Stimulated activated CD4-positive, alpha-beta T cell treated with anti-CD3 and anti-CD28 coated beads, Interleukin-4, amount 100 ng/mL, for 1 hour (primary cell): ENCODE measurements at regions not wholly inside any gene's neighbourhood (a gene's known extent, or its start where the extent isn't known, plus 50 kb on each side); places are given as distances from the start of the nearest gene placed in this dataset.
"Not testable (repeated sequence)": the region's sequence is repeated elsewhere in the genome, so short reads cannot be mapped to it uniquely, and the experiment has no call there.

Experiments used
- DNase-seq: peaks from one replicate; pipeline ENCODE4 v3.0.0-alpha.2; 2020

GRCh38 chr12:131593406-131593805 lies 117.5 kb upstream of the SFSWAP start:
- no peak for DNase-seq

DNA sequence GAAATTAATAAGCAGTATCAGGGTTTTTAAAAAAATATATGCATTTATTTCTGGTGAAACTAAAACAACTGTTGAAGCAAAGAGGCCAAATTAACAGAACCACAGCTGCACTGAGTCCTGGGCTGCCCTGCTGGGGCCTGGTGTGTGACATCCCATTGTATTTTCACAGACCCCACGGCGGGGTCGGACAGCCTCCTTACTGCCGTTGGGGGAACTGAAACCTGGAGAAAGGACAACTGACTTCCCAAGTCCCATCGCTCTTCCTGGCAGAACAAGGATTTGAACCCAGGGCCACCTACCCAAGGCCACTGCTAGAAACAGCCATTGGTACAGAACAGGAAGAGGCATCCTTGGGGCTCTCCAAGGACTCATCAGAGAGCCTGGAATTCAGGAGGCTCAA lies 114.8 kb upstream of the SFSWAP start:
- DNase-seq: no peak

- no peak for DNase-seq
Measured at GRCh38 chr12:131597333-131597732, 113.6 kb upstream of the SFSWAP start.

DNA sequence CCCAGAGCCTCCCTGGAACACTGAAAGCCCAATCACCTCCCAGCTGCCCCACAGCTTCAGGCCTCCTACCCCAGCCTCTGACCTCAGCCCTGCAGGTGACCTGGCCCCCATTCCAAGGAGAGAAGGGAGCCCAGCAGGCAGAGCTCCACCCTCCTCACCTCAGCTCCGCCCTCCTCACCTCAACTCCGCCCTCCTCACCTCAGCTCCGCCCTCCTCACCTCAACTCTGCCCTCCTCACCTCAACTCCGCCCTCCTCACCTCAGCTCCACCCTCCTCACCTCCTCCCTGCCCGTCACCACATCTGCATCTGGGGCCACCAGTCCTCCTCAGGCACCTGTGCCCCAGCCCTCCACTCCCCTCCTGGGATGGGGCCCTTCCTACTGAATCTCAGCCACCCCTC lies 112.2 kb upstream of the SFSWAP start:
- no peak for DNase-seq

DNA sequence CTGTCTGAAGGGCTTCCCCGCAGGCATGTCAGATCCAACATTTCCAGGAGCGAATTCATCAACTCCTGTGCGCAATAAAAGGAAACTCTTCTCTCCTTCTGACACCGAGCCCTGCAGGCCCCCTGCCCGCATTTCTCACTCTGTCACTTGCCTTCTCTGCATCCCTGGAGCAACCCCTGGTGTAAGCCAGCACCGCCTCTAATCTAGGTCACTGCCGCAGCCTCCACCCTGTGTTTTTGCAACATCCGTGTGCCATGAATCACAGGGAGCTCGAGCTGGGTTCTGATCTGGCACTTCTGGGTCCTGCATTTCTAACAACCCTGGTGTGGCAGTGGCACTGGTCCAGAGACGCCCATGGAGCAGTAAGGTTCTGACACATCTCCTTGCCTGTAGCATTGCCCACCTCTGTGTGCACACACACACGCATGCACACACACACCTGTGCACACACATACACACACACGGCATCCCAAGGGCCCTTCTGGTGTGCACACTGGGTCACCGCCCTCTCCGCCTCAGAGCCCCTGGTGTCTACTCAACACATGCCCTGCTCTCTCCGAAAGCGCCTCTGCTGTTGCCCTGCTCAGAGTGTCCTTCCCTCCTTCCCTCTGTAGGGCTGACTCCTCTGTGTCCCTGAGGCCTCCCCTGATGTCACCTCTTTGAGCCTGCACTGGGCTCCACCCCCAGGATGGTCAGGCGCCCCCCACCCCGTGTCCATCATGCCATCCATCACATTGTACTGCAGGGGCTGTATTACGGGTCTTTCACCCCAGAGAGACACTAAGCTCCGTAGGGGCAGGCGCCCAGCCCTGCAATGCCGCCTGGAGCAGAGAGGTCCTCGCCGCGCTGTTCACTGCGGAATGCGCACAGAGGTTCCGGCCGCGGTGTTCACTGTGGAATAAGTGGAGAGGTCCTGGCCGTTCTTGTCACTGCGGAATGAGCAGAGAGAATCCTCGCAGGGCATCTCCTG lies 111.4 kb upstream of the SFSWAP start:
- DNase-seq: no peak

- no peak for DNase-seq
Measured at GRCh38 chr12:131600160-131600532, 110.7 kb upstream of the SFSWAP start.

DNA sequence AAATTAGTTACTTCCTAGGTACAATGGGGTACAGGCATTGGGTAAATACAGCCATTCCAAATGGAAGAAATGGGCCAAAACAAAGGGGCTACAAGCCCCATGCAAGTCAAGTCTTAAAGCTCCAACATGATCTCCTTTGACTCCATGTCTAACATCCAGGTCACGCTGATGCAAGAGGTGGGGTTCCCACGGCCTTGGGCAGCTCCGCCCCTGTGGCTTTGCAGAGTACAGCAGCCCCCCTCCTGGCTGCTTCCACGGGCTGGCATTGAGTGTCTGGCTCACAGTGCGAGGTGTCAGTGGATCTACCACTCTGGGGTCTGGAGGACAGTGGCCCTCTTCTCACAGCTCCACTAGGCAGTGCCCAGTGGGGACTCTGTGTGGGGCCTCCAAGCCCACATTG lies 109.4 kb upstream of the SFSWAP start:
- not testable (repeated sequence) for DNase-seq

GRCh38 chr12:131603106-131603938 lies 107.6 kb upstream of the SFSWAP start:
- DNase-seq: no peak

GRCh38 chr12:131603939-131604795 lies 106.7 kb upstream of the SFSWAP start:
- peak; percentile 33 for DNase-seq

DNA sequence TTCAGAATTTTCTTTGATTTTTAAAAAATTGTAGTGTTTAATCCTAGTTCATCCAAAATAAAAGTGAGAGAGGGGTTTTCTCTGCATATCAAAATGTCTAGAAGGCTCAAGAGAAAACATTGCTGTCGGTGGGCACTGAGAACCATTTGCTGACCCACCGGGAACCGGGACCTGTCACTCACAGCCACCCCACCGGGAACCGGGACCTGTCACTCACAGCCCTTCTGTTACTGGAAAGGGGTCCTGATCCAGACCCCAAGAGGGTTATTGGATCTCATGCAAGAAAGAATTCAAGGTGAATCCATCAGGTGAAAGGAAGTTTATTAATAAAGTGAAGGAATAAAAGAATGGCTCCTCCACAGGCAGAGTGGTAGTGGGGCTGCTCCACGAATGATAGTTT lies 106.0 kb upstream of the SFSWAP start:
- no peak for DNase-seq

GRCh38 chr12:131605304-131605829 lies 105.5 kb upstream of the SFSWAP start:
- no peak for DNase-seq

DNA sequence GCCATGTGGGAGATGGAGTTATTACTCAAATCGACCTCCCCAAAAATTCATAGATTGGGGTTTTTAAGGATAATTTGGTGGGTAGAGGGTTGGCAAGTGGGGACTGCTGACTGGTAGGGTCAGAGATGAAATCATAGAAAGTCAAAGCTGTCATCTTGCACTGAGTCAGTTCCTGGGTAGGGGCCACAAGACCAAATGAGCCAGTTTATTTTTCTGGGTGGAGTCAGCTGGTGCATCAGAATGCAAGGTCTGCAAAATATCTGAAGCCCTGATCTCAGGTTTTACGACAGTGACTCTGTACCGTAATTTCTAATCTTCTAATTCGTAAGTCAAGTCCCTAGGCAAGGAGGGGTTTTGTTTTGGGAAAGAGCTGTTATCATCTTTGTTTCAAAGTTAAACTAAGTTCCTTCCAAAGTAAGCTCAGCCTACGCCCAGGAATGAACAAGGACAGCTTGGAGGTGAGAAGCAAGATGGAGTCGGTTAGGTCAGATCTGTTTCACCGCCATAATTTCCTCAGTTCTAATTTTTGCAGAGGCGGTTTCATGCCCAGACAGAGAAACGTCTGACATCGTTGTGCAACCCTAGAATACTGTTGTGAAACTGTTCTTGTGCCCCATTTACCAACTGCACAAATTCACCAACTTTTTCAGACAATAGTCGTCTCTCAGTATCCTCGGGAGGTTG lies 104.5 kb upstream of the SFSWAP start:
- DNase-seq: no peak

GRCh38 chr12:131607658-131608447 lies 103.0 kb upstream of the SFSWAP start:
- no peak for DNase-seq

GRCh38 chr12:131608740-131609690 lies 101.9 kb upstream of the SFSWAP start:
- DNase-seq: peak; percentile 68

DNA sequence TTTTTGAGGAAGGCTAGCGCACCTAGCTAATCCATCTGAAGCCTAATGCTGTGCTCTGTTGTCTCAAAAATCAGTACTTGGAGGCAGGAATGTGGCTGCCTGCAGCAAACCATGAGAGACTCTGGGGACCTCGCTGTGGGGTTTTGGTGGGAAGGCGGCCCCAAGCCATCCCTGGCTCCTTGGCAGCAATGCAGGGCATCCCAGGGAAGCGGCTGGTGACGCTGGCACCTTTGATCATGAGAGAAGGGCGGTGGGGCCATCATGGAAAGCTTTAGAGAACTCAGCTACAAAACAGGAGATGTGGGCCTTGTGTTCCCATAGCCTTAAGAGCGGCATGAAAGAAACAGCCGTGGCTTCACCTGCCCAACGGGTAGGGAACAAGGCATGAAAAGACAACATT lies 101.1 kb upstream of the SFSWAP start:
- DNase-seq: no peak

- DNase-seq: no peak
Measured at GRCh38 chr12:131610181-131610580, 100.7 kb upstream of the SFSWAP start.

DNA sequence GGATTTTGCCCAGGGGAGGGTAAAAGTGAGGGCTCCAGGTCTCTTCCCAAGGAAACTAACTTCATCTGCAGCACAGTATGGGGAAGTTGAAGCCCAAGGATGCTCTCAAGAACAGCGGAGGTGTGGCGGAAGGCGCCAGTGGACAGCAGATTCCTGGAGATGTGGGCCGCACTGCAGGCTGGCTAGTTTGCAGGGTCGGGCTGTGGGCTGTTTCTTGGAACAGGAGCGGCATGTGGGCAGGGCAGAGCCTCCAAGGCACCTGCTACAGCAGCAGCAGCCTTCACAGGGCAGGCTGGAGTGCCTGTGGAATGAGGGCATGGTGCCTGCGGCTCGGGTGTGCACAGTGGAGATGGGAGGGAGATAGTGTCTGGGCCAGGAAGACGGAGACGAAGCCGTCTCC lies 100.0 kb upstream of the SFSWAP start:
- DNase-seq: no peak

DNA sequence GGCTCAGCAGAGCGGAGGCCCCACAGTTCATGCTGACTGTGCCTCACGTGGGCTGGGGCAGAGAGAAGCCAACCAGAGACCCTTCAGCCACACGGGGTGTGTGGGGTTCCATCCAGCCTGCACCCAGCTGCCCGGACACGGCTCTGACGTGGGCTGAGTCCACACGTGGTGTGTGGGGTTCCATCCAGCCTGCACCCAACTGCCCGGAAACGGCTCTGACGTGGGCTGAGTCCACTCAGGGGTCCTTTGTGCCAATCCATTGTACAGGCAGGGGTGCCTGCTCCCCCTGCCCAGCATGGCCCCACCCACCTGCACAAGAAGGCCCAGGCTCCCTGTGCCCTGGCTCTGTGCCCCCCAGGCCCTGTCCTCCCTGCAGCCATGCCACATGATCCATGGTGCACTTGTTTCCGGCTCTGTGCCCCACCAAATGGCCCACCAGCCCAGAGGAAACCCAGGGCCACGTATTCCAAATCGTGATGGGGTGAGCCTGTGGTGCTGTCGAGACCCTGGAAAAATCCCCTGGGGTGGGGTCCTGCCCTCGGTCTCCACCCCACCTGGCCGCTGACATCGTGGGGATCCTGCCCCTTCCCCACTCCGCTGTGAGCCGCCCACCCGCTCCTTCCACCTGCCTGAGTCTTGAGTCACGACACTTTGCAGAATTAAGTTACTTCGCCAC lies 99.3 kb upstream of the SFSWAP start:
- no peak for DNase-seq

DNA sequence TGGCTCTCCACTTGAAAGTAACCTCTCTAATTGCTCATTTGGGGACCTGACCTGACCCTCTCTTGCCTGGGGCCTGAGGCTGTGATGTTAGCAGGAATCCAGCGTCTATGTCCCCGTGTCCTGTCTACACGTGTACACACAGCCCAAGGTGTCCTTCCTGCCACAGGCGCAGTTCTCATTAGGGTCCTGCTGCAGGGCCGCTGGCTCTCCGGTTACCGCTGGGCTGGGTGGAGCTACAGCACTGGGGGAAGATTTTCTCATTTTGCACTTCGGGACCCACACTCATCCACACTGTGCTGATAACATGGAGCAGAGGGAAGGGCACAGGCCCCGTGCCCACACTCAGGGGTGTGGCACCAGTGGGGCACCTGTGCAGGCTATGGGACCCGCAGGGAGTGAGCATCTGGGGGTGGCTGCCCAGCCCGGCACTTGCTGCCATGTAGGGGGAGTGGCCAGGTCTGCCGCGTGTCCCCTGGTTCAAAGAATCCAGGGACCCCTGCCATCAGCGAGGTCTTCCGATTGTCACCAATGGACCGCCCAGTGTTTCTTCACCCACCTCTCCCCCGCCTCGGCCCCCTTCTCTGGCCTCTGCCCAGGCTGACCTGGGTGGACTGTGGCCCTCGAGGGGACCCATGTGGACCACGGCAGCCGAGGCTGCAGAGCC lies 98.7 kb upstream of the SFSWAP start:
- DNase-seq: no peak
